Hepatocyte (in vitro differentiated cells): ENCODE measurements at regions not wholly inside any gene's neighbourhood (a gene's known extent, or its start where the extent isn't known, plus 50 kb on each side); places are given as distances from the start of the nearest gene placed in this dataset.

Source experiments
- DNase-seq: peaks from one replicate; pipeline ENCODE4 v3.0.0-alpha.2; 2016; ENCODE audit warnings: low spot score
- H2AFZ ChIP-seq: fragments of 200-600 bp; sonication (generic); 2 replicates; pipeline ENCODE4 v1.6.0; 2016; ENCODE audit warnings: antibody characterized with exemption, mild to moderate bottlenecking
- H3K27ac ChIP-seq: fragments of 200-600 bp; sonication (generic); 2 replicates; pipeline ENCODE4 v1.5.1; 2016; ENCODE audit warnings: mild to moderate bottlenecking
- H3K27me3 ChIP-seq: fragments of 200-600 bp; sonication (generic); 2 replicates; pipeline ENCODE4 v1.6.1; 2016
- H3K36me3 ChIP-seq: fragments of 200-600 bp; sonication (generic); replicated peaks from 2 replicates; pipeline ENCODE4 v1.5.1; 2016; ENCODE audit warnings: low read depth; ENCODE audit not compliant: insufficient read depth
- H3K4me1 ChIP-seq: fragments of 200-600 bp; sonication (generic); 2 replicates; pipeline ENCODE4 v1.5.1; 2016; ENCODE audit warnings: mild to moderate bottlenecking, moderate library complexity; ENCODE audit not compliant: insufficient read depth
- H3K4me2 ChIP-seq: fragments of 200-600 bp; sonication (generic); 2 replicates; pipeline ENCODE4 v1.6.0; 2016
- H3K4me3 ChIP-seq: fragments of 200-600 bp; sonication (generic); 2 replicates; pipeline ENCODE4 v1.5.1; 2016; ENCODE audit warnings: mild to moderate bottlenecking
- H3K79me2 ChIP-seq: fragments of 200-600 bp; sonication (generic); 2 replicates; pipeline ENCODE4 v1.6.0; 2017; ENCODE audit warnings: mild to moderate bottlenecking
- H3K9me2 ChIP-seq: fragments of 200-600 bp; sonication (generic); replicated peaks from 2 replicates; pipeline ENCODE4 v1.6.0; 2017; ENCODE audit warnings: mild to moderate bottlenecking; ENCODE audit not compliant: insufficient read depth
- H3K9me3 ChIP-seq: fragments of 200-600 bp; sonication (generic); 2 replicates; pipeline ENCODE4 v1.5.1; 2016; ENCODE audit warnings: low read depth, mild to moderate bottlenecking
- H4K20me1 ChIP-seq: fragments of 200-600 bp; sonication (generic); 2 replicates; pipeline ENCODE4 v1.6.0; 2016; ENCODE audit warnings: mild to moderate bottlenecking; ENCODE audit not compliant: insufficient read depth, poor library complexity, severe bottlenecking
- CTCF ChIP-seq: fragments of 200-600 bp; sonication (generic); IDR thresholded peaks from 2 replicates; pipeline ENCODE4 v1.5.1; 2016; ENCODE audit warnings: antibody characterized with exemption, mild to moderate bottlenecking; ENCODE audit not compliant: poor library complexity
- EZH2 ChIP-seq: fragments of 200-600 bp; sonication (generic); IDR thresholded peaks from 2 replicates; pipeline ENCODE4 v1.6.1; 2016; ENCODE audit warnings: antibody characterized with exemption, mild to moderate bottlenecking, borderline replicate concordance
- EZH2phosphoT487 ChIP-seq: fragments of 200-600 bp; sonication (generic); IDR thresholded peaks from one replicate; pipeline ENCODE4 v1.6.1; 2018; ENCODE audit warnings: antibody characterized with exemption, mild to moderate bottlenecking, low read depth, moderate library complexity; ENCODE audit not compliant: unreplicated experiment, severe bottlenecking
- WGBS: methylation state at CpG from one replicate; pipeline ENCODE4 v1.1.6; 2016; ENCODE audit warnings: low lambda C conversion rate; ENCODE audit errors: missing lambda C conversion rate; 5-methylcytosine and 5-hydroxymethylcytosine counted together

- no peaks in the 10 kb centered on the region for H3K9me2 ChIP-seq
- no peak overlapping the region for H2AFZ ChIP-seq
- no peaks in the 10 kb centered on the region for H3K36me3 ChIP-seq
- H3K27me3 ChIP-seq = no peaks in the 10 kb centered on the region
- no peak for TF ChIP-seq EZH2phosphoT487
- TF ChIP-seq EZH2 = no peak
- TF ChIP-seq CTCF = no peak
- H3K4me3 ChIP-seq = no peak overlapping the region
- no peaks in the 10 kb centered on the region for H4K20me1 ChIP-seq
- H3K4me2 ChIP-seq = no peak overlapping the region
- no peak for DNase-seq
- H3K79me2 ChIP-seq = no peaks in the 10 kb centered on the region
- WGBS = 95% methylated on average over 3 of the region's 3 CpGs
- H3K27ac ChIP-seq = no peak overlapping the region
- no peaks in the 10 kb centered on the region for H3K4me1 ChIP-seq
- no peaks in the 10 kb centered on the region for H3K9me3 ChIP-seq
Measured at GRCh38 chr2:180461761-180462160, 454.7 kb upstream of the CWC22 start.

- no peak for TF ChIP-seq CTCF
- TF ChIP-seq EZH2phosphoT487 = no peak
- TF ChIP-seq EZH2 = no peak
- DNase-seq = no peak
- H3K27me3 ChIP-seq = no peaks in the 10 kb centered on the region
- H3K9me3 ChIP-seq = no peaks in the 10 kb centered on the region
- no peak overlapping the region for H3K27ac ChIP-seq
- no peak overlapping the region for H3K4me2 ChIP-seq
- no peaks in the 10 kb centered on the region for H3K9me2 ChIP-seq
- no peaks in the 10 kb centered on the region for H3K79me2 ChIP-seq
- no peak overlapping the region for H3K4me3 ChIP-seq
- H3K36me3 ChIP-seq = no peaks in the 10 kb centered on the region
- H2AFZ ChIP-seq = no peak overlapping the region
- no peaks in the 10 kb centered on the region for H3K4me1 ChIP-seq
- H4K20me1 ChIP-seq = no peaks in the 10 kb centered on the region
- 87% methylated on average over 3 of the region's 3 CpGs for WGBS
Measured at GRCh38 chr2:180456801-180457200, 449.7 kb upstream of the CWC22 start.

GRCh38 chr2:180450841-180451240 lies 443.7 kb upstream of the CWC22 start:
- no peak for DNase-seq
- Histone ChIP-seq H3K4me2 (no peak overlapping the region), H3K4me1 (no peaks in the 10 kb centered on the region), H3K27me3 (no peaks in the 10 kb centered on the region), H3K79me2 (no peaks in the 10 kb centered on the region), H2AFZ (no peak overlapping the region), H3K9me3 (no peaks in the 10 kb centered on the region), H3K27ac (no peak overlapping the region), H3K9me2 (no peaks in the 10 kb centered on the region), H3K36me3 (no peaks in the 10 kb centered on the region), H4K20me1 (no peaks in the 10 kb centered on the region), H3K4me3 (no peak overlapping the region)
- TF ChIP-seq EZH2phosphoT487 (no peak), CTCF (no peak), EZH2 (no peak)
